ENCODE measurements at regions not wholly inside any gene's neighbourhood (a gene's known extent, or its start where the extent isn't known, plus 50 kb on each side); places are given as distances from the start of the nearest gene placed in this dataset.

- no peak overlapping the region for H3K4me3 ChIP-seq
- H3K9me2 ChIP-seq (ENCODE audit: insufficient read depth): no peaks in the 10 kb centered on the region
- no peak for DNase-seq
- H3K27me3 ChIP-seq (ENCODE audit: insufficient read depth, low read depth): no peaks in the 10 kb centered on the region
- H3F3A ChIP-seq (ENCODE audit: insufficient read depth, low read depth): no peaks in the 10 kb centered on the region
- H3K36me3 ChIP-seq (ENCODE audit: low read depth): no peaks in the 10 kb centered on the region
- CTCF ChIA-PET: no interaction called here
- intact Hi-C loops (cut with micrococcal nuclease; ENCODE audit: unreplicated experiment): no loop called here
- H3K9me3 ChIP-seq (ENCODE audit: insufficient read depth, low read depth): no peaks in the 10 kb centered on the region
- POLR2A ChIA-PET (ENCODE audit: unreplicated experiment): no interaction called here
- H4K20me1 ChIP-seq (ENCODE audit: insufficient read depth): no peaks in the 10 kb centered on the region
- BruUV-seq (replicated peaks): no TSS peak
- no peak overlapping the region; the same call in 1 of the 2 replicates for H2AFZ ChIP-seq
- H3K4me2 ChIP-seq: no peak overlapping the region
- H3K79me2 ChIP-seq (ENCODE audit: low read depth): no peaks in the 10 kb centered on the region
- TF ChIP-seq CTCF (conservative IDR thresholded peaks at IDR 0.05) (no peak), EZH2 (IDR thresholded peaks at IDR 0.05; ENCODE audit: low read depth) (no peak)
- no peaks in the 10 kb centered on the region for H3K4me1 ChIP-seq (replicated peaks; ENCODE audit: insufficient read depth)
- no peak overlapping the region for H3K27ac ChIP-seq
Observed at GRCh38 chr3:145904138-145904537, 256.8 kb downstream of the PLOD2 start.

GRCh38 chr3:145906301-145906700 is 254.7 kb downstream of the PLOD2 start:
- intact Hi-C loops (cut with micrococcal nuclease; ENCODE audit: unreplicated experiment): no loop called here
- H3K27ac ChIP-seq: no peak overlapping the region
- no peaks in the 10 kb centered on the region for H4K20me1 ChIP-seq (ENCODE audit: insufficient read depth)
- no peaks in the 10 kb centered on the region for H3K9me2 ChIP-seq (ENCODE audit: insufficient read depth)
- DNase-seq: no peak
- no peaks in the 10 kb centered on the region for H3K36me3 ChIP-seq (ENCODE audit: low read depth)
- no peaks in the 10 kb centered on the region for H3K27me3 ChIP-seq (ENCODE audit: insufficient read depth, low read depth)
- ChIA-PET POLR2A (ENCODE audit: unreplicated experiment) (no interaction called here), CTCF (no interaction called here)
- H3K9me3 ChIP-seq (ENCODE audit: insufficient read depth, low read depth): no peaks in the 10 kb centered on the region
- no peak overlapping the region for H3K4me2 ChIP-seq
- H3K4me3 ChIP-seq: no peak overlapping the region
- no peak overlapping the region for H2AFZ ChIP-seq
- no peak for TF ChIP-seq EZH2 (IDR thresholded peaks at IDR 0.05; ENCODE audit: low read depth)
- TF ChIP-seq CTCF (conservative IDR thresholded peaks at IDR 0.05): no peak
- BruUV-seq (replicated peaks): no TSS peak
- H3K79me2 ChIP-seq (ENCODE audit: low read depth): no peaks in the 10 kb centered on the region
- H3F3A ChIP-seq (ENCODE audit: insufficient read depth, low read depth): no peaks in the 10 kb centered on the region
- no peaks in the 10 kb centered on the region for H3K4me1 ChIP-seq (replicated peaks; ENCODE audit: insufficient read depth)

DNA sequence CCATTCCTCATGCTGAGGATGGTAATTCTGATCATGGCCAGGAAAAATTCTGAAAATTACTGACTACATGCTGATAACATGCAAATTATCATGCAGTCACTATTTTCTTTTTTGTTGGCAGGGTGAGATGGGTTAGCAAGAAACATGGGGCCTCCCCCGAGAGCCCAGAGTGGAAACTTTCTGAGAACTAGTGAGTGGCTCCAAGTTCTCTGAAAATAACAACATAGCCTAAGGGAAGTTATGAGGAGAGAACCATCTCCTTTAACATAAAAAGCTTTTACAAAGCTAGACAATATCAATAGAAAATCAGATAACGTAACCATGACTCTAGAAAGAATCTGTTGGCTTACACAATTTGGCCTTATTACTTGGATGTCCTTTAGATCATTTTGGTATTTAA is 254.2 kb downstream of the PLOD2 start:
- Histone ChIP-seq H3K4me3 (no peak overlapping the region), H3F3A (ENCODE audit: insufficient read depth, low read depth) (no peaks in the 10 kb centered on the region), H2AFZ (no peak overlapping the region), H3K36me3 (ENCODE audit: low read depth) (no peaks in the 10 kb centered on the region), H3K4me2 (no peak overlapping the region), H3K27ac (no peak overlapping the region), H3K79me2 (ENCODE audit: low read depth) (no peaks in the 10 kb centered on the region), H3K27me3 (ENCODE audit: insufficient read depth, low read depth) (no peaks in the 10 kb centered on the region), H3K9me2 (ENCODE audit: insufficient read depth) (no peaks in the 10 kb centered on the region), H3K4me1 (replicated peaks; ENCODE audit: insufficient read depth) (no peaks in the 10 kb centered on the region), H4K20me1 (ENCODE audit: insufficient read depth) (no peaks in the 10 kb centered on the region), H3K9me3 (ENCODE audit: insufficient read depth, low read depth) (no peaks in the 10 kb centered on the region)
- no TSS peak for BruUV-seq (replicated peaks)
- POLR2A ChIA-PET (ENCODE audit: unreplicated experiment): no interaction called here
- DNase-seq: no peak
- CTCF ChIA-PET: no interaction called here
- intact Hi-C loops (cut with micrococcal nuclease; ENCODE audit: unreplicated experiment): no loop called here
- TF ChIP-seq CTCF (conservative IDR thresholded peaks at IDR 0.05) (no peak), EZH2 (IDR thresholded peaks at IDR 0.05; ENCODE audit: low read depth) (no peak)

All from PC-9 (cell line).